ENCODE measurements at regions not wholly inside any gene's neighbourhood (a gene's known extent, or its start where the extent isn't known, plus 50 kb on each side); places are given as distances from the start of the nearest gene placed in this dataset.

- POLR2A ChIA-PET: no interaction called here
- H3K27ac Mint-ChIP-seq: no peak overlapping the region
- no peak for DNase-seq
- no peaks in the 10 kb centered on the region for H3K36me3 Mint-ChIP-seq (ENCODE audit: low read depth)
- H3K4me1 Mint-ChIP-seq: no peaks in the 10 kb centered on the region
- no peak overlapping the region for H3K4me3 Mint-ChIP-seq
- H3K9me3 Mint-ChIP-seq: no peaks in the 10 kb centered on the region
- H3K27me3 Mint-ChIP-seq: no peaks in the 10 kb centered on the region
- CTCF ChIA-PET: no interaction called here
Measured at GRCh38 chr2:175500255-175500654, 318.7 kb upstream of the ATP5MC3 start.

DNA sequence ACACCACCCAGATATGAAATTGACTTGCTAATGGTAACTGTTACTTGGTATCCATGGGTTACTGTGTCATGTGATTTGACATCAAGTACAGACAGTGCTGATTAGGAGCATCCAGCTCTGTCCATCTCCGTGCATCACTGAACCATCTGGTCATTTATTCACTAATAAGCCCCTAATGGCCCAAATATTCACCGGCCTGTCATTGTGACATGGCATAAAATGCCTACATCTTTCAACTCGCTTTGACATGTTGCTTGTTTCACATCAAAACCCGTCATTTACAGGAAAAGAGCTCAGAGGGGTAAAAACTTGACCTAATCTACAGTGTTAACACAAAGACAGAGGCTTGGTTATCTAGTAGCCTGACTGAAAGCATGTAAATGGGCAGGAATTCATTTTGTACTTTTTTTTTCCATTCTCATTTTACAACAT is 308.9 kb upstream of the ATP5MC3 start:
- H3K27me3 Mint-ChIP-seq: no peaks in the 10 kb centered on the region
- no peak for DNase-seq
- CTCF ChIA-PET: no interaction called here
- POLR2A ChIA-PET: no interaction called here
- H3K27ac Mint-ChIP-seq: no peak overlapping the region
- H3K9me3 Mint-ChIP-seq: peaks cover 2% of the 10 kb centered on the region
- H3K4me3 Mint-ChIP-seq: no peak overlapping the region
- no peaks in the 10 kb centered on the region for H3K4me1 Mint-ChIP-seq
- H3K36me3 Mint-ChIP-seq (ENCODE audit: low read depth): no peaks in the 10 kb centered on the region

DNA sequence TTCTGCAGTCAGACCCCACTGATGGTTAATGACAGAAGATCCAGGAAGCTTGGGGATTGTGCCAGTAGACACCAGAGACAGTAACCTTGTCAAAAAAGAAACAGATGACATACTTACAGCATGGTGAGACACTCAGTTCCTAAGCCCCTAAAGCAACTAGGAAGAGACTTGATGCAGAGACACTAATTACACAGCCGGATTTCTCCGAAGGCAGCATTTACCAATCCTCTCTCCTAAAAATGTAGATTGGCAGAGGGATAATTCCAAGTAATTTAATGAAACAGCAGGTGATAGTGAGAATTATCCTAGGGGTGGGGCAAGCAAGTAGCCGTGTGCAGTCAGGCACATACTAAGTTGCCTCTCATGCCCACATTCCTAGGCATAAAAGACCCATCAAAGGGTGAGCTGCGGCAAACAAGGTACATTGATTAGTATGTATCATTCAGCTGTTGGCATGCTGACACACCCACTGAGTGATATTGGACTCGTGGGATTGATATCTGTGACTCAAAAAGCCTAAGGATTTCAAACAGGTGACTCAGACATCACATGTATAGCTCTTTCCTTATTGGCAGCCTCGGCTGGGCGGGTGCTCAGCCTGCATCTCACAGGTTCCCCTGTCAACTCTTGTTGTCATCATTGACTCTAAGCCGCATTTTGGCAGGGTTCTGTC is 296.7 kb upstream of the ATP5MC3 start:
- Mint-ChIP-seq H3K36me3 (ENCODE audit: low read depth) (no peaks in the 10 kb centered on the region), H3K27me3 (no peaks in the 10 kb centered on the region), H3K9me3 (no peaks in the 10 kb centered on the region), H3K4me1 (no peaks in the 10 kb centered on the region), H3K4me3 (no peak overlapping the region), H3K27ac (no peak overlapping the region)
- CTCF ChIA-PET: no interaction called here
- DNase-seq: no peak
- POLR2A ChIA-PET: no interaction called here

DNA sequence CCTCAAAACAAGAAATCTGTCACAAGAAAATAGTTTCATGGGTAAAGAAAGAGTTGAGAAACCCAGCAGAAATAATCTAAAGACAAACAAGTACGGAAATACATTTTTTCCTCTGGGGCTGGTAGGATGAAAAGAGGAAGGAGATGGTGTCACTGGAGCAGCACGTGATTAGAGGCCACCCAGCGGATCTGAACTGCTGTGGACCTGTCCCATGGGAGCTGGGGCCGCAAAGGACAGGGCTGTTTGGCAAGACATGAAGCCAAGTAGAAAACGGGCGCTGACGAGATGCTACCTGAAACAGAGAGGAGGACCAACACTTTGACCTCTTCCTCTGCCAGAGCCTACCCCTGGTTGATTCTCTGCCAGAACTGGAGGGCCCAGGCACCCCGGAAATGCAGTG is 295.4 kb upstream of the ATP5MC3 start:
- no peak overlapping the region for H3K27ac Mint-ChIP-seq
- no peaks in the 10 kb centered on the region for H3K36me3 Mint-ChIP-seq (ENCODE audit: low read depth)
- H3K27me3 Mint-ChIP-seq: no peaks in the 10 kb centered on the region
- DNase-seq: no peak
- H3K4me3 Mint-ChIP-seq: no peak overlapping the region
- no peaks in the 10 kb centered on the region for H3K4me1 Mint-ChIP-seq
- ChIA-PET CTCF (no interaction called here), POLR2A (no interaction called here)
- no peaks in the 10 kb centered on the region for H3K9me3 Mint-ChIP-seq

DNA sequence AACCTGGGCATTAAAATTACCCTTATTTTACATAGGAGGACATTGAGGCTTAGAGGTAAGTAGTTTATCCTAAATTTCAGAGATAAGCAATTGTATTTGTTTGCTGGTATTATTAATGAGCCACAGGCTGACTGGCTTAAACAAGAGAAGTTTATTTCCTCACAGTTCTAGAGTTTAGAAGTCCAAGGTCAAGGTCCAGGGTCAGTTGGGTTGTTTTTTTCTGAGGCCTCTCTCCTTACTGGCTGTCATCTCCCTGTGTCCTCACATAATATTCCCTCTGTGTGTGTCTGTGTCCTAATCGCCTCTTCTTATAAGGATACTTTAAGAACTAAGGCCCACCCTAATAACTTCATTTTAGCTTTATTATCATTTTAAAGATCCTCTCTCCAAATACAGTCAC is 294.9 kb upstream of the ATP5MC3 start:
- no peaks in the 10 kb centered on the region for H3K36me3 Mint-ChIP-seq (ENCODE audit: low read depth)
- CTCF ChIA-PET: no interaction called here
- no peak overlapping the region for H3K4me3 Mint-ChIP-seq
- POLR2A ChIA-PET: no interaction called here
- DNase-seq: no peak
- no peaks in the 10 kb centered on the region for H3K4me1 Mint-ChIP-seq
- no peaks in the 10 kb centered on the region for H3K27me3 Mint-ChIP-seq
- H3K27ac Mint-ChIP-seq: no peak overlapping the region
- no peaks in the 10 kb centered on the region for H3K9me3 Mint-ChIP-seq

GRCh38 chr2:175475130-175475529 is 293.6 kb upstream of the ATP5MC3 start:
- ChIA-PET POLR2A (no interaction called here), CTCF (no interaction called here)
- no peaks in the 10 kb centered on the region for H3K4me1 Mint-ChIP-seq
- H3K27ac Mint-ChIP-seq: no peak overlapping the region
- no peaks in the 10 kb centered on the region for H3K36me3 Mint-ChIP-seq (ENCODE audit: low read depth)
- H3K9me3 Mint-ChIP-seq: no peaks in the 10 kb centered on the region
- DNase-seq: no peak
- no peaks in the 10 kb centered on the region for H3K27me3 Mint-ChIP-seq
- no peak overlapping the region for H3K4me3 Mint-ChIP-seq

- POLR2A ChIA-PET: no interaction called here
- Mint-ChIP-seq H3K27me3 (no peaks in the 10 kb centered on the region), H3K36me3 (ENCODE audit: low read depth) (no peaks in the 10 kb centered on the region), H3K9me3 (no peaks in the 10 kb centered on the region), H3K4me1 (no peaks in the 10 kb centered on the region), H3K4me3 (no peak overlapping the region), H3K27ac (no peak overlapping the region)
- no peak for DNase-seq
- CTCF ChIA-PET: no interaction called here
Measured at GRCh38 chr2:175468431-175469098, 287.1 kb upstream of the ATP5MC3 start.

DNA sequence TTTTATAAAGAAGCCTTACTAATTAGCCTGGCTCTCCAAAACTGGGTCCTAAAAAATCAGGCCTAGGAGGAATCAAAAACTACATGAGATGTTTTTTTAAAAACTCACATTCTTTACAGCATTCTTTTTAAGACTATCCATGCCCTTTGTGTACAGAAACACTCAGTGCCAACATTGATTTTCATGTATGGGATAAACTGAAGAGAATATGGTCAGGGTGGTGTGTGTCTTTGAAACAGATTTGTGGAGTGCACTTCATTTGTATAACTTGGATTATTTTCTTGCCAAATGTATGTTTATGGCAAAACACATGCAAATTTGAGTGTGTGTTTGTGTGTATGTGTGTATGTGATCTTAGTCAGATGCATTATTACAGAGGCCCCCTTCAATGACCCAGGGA is 283.6 kb upstream of the ATP5MC3 start:
- DNase-seq: no peak
- no peaks in the 10 kb centered on the region for H3K36me3 Mint-ChIP-seq (ENCODE audit: low read depth)
- POLR2A ChIA-PET: no interaction called here
- H3K27ac Mint-ChIP-seq: no peak overlapping the region
- no peak overlapping the region for H3K4me3 Mint-ChIP-seq
- H3K9me3 Mint-ChIP-seq: peaks cover under 1% of the 10 kb centered on the region
- CTCF ChIA-PET: no interaction called here
- H3K27me3 Mint-ChIP-seq: no peaks in the 10 kb centered on the region
- no peaks in the 10 kb centered on the region for H3K4me1 Mint-ChIP-seq

DNA sequence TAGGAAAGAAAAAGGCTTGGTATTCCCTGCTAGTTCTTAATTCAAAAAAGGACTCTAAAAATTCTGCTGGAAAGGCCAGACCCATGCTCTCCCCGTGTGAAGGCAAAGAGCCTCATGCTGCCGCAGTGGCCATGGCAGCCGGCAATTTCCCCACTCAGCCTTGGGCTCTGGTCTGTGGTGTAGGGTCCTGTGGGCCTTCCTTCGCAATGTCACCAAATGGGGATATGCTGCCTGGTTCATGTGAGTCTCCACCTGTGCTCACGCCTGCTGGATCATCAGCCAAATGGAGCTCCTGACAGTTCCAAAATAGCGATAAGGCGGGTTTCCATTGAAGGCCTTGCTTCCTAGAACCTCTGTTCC is 282.8 kb upstream of the ATP5MC3 start:
- ChIA-PET CTCF (no interaction called here), POLR2A (no interaction called here)
- no peak overlapping the region for H3K27ac Mint-ChIP-seq
- no peaks in the 10 kb centered on the region for H3K36me3 Mint-ChIP-seq (ENCODE audit: low read depth)
- H3K9me3 Mint-ChIP-seq: peaks cover 6% of the 10 kb centered on the region
- no peaks in the 10 kb centered on the region for H3K27me3 Mint-ChIP-seq
- no peak overlapping the region for H3K4me3 Mint-ChIP-seq
- no peaks in the 10 kb centered on the region for H3K4me1 Mint-ChIP-seq
- no peak for DNase-seq

DNA sequence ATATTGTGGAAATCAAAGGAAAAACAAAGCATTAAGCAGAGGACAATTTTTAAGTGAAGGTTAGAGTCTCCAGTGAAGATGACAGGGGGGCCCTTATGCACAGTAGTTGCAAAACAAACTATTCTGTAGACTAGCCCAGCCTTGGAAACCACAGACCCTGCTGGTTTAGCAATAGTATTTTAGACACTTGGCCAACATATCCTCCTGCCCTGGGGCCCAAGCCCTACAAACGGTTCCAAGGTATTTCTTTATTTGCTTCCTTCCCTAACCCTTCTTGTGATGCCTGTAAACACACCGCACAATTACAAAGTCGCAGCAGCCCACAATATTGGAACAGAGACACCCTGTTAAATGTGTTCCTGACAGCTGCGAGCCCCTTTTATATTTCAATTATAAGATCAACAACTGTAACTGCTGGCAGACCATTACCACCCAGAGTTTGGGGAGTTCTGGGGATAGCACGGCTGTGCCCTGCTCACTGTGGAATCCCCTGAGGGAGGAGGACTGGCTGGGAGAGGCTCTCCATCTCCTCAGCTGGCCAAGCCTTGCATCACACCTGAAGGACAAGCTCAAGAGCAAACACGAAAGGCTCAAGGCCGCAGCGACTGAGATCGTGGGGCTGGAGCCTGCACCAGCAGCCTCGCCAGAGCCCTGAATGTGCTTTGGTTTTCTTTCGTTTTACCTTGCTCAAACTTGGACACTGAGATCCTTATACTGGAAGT is 282.2 kb upstream of the ATP5MC3 start:
- Mint-ChIP-seq H3K4me1 (no peaks in the 10 kb centered on the region), H3K4me3 (no peak overlapping the region), H3K36me3 (ENCODE audit: low read depth) (no peaks in the 10 kb centered on the region), H3K27me3 (no peaks in the 10 kb centered on the region), H3K27ac (no peak overlapping the region), H3K9me3 (peaks cover 6% of the 10 kb centered on the region)
- CTCF ChIA-PET: no interaction called here
- DNase-seq: no peak
- POLR2A ChIA-PET: no interaction called here

DNA sequence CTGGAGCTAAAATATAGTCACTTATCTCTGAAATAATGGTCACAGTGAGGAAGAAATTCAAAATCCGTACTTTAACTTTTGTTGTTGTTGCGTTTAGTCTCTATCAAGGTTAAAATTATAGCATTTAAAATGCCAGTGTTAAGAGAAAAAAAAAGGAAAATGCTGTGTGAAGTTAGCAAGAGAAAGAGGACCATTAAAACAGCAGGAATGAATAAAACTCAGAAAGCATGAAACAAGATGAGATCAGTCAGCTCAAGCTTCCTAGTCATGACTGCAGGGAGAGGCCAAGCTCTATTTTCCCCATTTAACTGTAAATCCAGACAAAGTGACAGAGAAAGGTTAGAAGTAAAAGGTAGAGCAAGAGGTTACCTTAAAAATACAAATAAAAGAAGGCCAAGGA is 281.7 kb upstream of the ATP5MC3 start:
- peaks cover 6% of the 10 kb centered on the region for H3K9me3 Mint-ChIP-seq
- POLR2A ChIA-PET: no interaction called here

GRCh38 chr2:175462246-175462645 is 280.7 kb upstream of the ATP5MC3 start:
- peaks cover 6% of the 10 kb centered on the region for H3K9me3 Mint-ChIP-seq
- H3K27ac Mint-ChIP-seq: no peak overlapping the region
- POLR2A ChIA-PET: no interaction called here
- CTCF ChIA-PET: no interaction called here
- H3K36me3 Mint-ChIP-seq (ENCODE audit: low read depth): no peaks in the 10 kb centered on the region
- no peak for DNase-seq
- H3K4me1 Mint-ChIP-seq: no peaks in the 10 kb centered on the region
- no peaks in the 10 kb centered on the region for H3K27me3 Mint-ChIP-seq
- H3K4me3 Mint-ChIP-seq: no peak overlapping the region

More for the DNA sequence above, 281.7 kb upstream of the ATP5MC3 start:
- H3K4me1 Mint-ChIP-seq: no peaks in the 10 kb centered on the region
- no peak overlapping the region for H3K27ac Mint-ChIP-seq
- no peaks in the 10 kb centered on the region for H3K36me3 Mint-ChIP-seq (ENCODE audit: low read depth)
- CTCF ChIA-PET: no interaction called here
- H3K27me3 Mint-ChIP-seq: no peaks in the 10 kb centered on the region
- no peak overlapping the region for H3K4me3 Mint-ChIP-seq
- no peak for DNase-seq

DNA sequence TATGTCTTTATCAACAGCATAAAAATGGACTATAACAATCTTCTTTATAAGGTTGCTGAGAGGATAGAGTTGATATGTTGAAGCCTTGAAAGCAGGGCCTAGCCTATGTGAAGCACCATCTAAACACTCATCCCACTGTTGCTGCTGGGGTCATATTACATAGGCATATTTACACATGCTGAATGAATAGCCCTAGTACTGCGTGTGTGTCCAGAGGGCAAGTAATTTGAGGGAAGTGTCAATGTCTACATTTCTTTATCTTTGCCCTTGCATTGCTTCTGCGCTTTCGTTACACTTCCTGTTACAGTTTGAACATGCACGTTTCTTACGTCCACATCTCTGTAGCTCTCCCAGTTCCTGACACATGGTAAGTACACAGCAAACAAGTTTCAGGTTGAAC is 280.3 kb upstream of the ATP5MC3 start:
- Mint-ChIP-seq H3K27ac (no peak overlapping the region), H3K36me3 (ENCODE audit: low read depth) (no peaks in the 10 kb centered on the region), H3K4me3 (no peak overlapping the region), H3K4me1 (no peaks in the 10 kb centered on the region), H3K27me3 (no peaks in the 10 kb centered on the region), H3K9me3 (peaks cover 6% of the 10 kb centered on the region)
- ChIA-PET CTCF (no interaction called here), POLR2A (no interaction called here)
- DNase-seq: no peak

GRCh38 chr2:175457895-175458448 is 276.5 kb upstream of the ATP5MC3 start:
- Mint-ChIP-seq H3K9me3 (peaks cover 6% of the 10 kb centered on the region), H3K27ac (no peak overlapping the region), H3K27me3 (peaks cover 2% of the 10 kb centered on the region), H3K36me3 (ENCODE audit: low read depth) (no peaks in the 10 kb centered on the region), H3K4me3 (no peak overlapping the region), H3K4me1 (no peaks in the 10 kb centered on the region)
- DNase-seq: no peak
- CTCF ChIA-PET: no interaction called here
- POLR2A ChIA-PET: no interaction called here

All from activated CD4-positive, alpha-beta memory T cell treated with anti-CD3 and anti-CD28 coated beads, Interleukin-2, amount 10 ng/mL, durations not matched to agents 7 days and 5 days (primary cell).